HG03432 (cell line): ENCODE measurements at regions not wholly inside any gene's neighbourhood (a gene's known extent, or its start where the extent isn't known, plus 50 kb on each side); places are given as distances from the start of the nearest gene placed in this dataset.

ENCODE experiments used
- ATAC-seq: cut with Tn5 transposase; IDR thresholded peaks from one replicate; pipeline ENCODE4 v1.9.1; 2021; ENCODE audit warnings: mild to moderate bottlenecking, moderate library complexity; ENCODE audit not compliant: unreplicated experiment

- ATAC-seq, result no peak
These were observed 671.9 kb downstream of the TRIML1 start for GRCh38 chr4:188811121-188811520.

- ATAC-seq, result no peak
These were observed 673.4 kb downstream of the TRIML1 start for GRCh38 chr4:188812644-188813043.

GRCh38 chr4:188818300-188818699 is 679.1 kb downstream of the TRIML1 start:
- no peak for ATAC-seq

GRCh38 chr4:188819233-188819632 is 680.0 kb downstream of the TRIML1 start:
- no peak for ATAC-seq

- no peak for ATAC-seq
These were observed 682.3 kb downstream of the TRIML1 start for GRCh38 chr4:188821500-188821899.

GRCh38 chr4:188822698-188823097 is 683.5 kb downstream of the TRIML1 start:
- ATAC-seq, result no peak

GRCh38 chr4:188824553-188824952 is 685.3 kb downstream of the TRIML1 start:
- no peak for ATAC-seq

GRCh38 chr4:188826393-188826792 is 687.2 kb downstream of the TRIML1 start:
- no peak for ATAC-seq

GRCh38 chr4:188839704-188840103 is 700.5 kb downstream of the TRIML1 start:
- ATAC-seq, result no peak

GRCh38 chr4:188841523-188841922 is 702.3 kb downstream of the TRIML1 start:
- ATAC-seq, result no peak

- no peak for ATAC-seq
These were observed 715.2 kb downstream of the TRIML1 start for GRCh38 chr4:188854436-188854835.

GRCh38 chr4:188858696-188859095 is 719.5 kb downstream of the TRIML1 start:
- no peak for ATAC-seq

GRCh38 chr4:188864741-188865140 is 725.5 kb downstream of the TRIML1 start:
- no peak for ATAC-seq

- no peak for ATAC-seq
These were observed 728.6 kb downstream of the TRIML1 start for GRCh38 chr4:188867796-188868195.

GRCh38 chr4:188869581-188869980 is 730.3 kb downstream of the TRIML1 start:
- ATAC-seq, result no peak

- no peak for ATAC-seq
These were observed 733.6 kb downstream of the TRIML1 start for GRCh38 chr4:188872809-188873208.

GRCh38 chr4:188876881-188877280 is 737.6 kb downstream of the TRIML1 start:
- ATAC-seq, result no peak

GRCh38 chr4:188879598-188879997 is 740.4 kb downstream of the TRIML1 start:
- no peak for ATAC-seq

GRCh38 chr4:188887905-188888304 is 748.7 kb downstream of the TRIML1 start:
- ATAC-seq, result no peak

GRCh38 chr4:188892837-188893236 is 753.6 kb downstream of the TRIML1 start:
- ATAC-seq, result no peak

- ATAC-seq, result no peak
These were observed 764.7 kb downstream of the TRIML1 start for GRCh38 chr4:188903986-188904385.

- no peak for ATAC-seq
These were observed 765.4 kb downstream of the TRIML1 start for GRCh38 chr4:188904617-188905016.

- no peak for ATAC-seq
These were observed 766.0 kb downstream of the TRIML1 start for GRCh38 chr4:188905248-188905647.

- no peak for ATAC-seq
These were observed 772.0 kb downstream of the TRIML1 start for GRCh38 chr4:188911199-188911598.
